ENCODE measurements at regions not wholly inside any gene's neighbourhood (a gene's known extent, or its start where the extent isn't known, plus 50 kb on each side); places are given as distances from the start of the nearest gene placed in this dataset.
A peak's percentile ranks its signal among the peaks of the same experiment; 100 is the strongest.

DNA sequence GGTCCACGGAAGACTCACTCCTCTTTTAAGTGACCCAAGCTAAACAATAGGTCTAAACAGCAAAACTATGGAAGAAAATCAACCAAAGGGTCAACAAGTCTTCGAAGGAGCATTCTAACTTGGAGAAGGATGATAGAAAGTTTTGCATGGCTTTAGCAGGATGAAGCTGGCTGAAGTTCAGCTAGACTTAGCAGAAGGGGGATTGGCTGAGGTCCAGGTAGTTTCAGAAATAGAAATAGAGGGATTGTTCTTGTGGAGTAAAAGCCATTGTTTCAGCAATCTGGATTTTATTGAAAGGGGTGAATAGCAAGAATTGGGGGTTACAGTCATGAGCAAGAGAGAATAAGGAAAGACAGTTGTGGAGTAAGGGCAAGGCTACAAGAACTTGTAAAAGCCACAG lies 84.7 kb upstream of the TSPAN8 start:
- H3K4me3 ChIP-seq (ENCODE audit: low read length): no peak overlapping the region
- no peaks in the 10 kb centered on the region for H3K36me3 ChIP-seq (ENCODE audit: control insufficient read depth, insufficient read depth, low read length)
- peak; percentile 83 for DNase-seq
- WGBS (ENCODE audit: insufficient coverage): 11% methylated on average over 1 of the region's 2 CpGs
- H3K27ac ChIP-seq (ENCODE audit: low read length): no peak overlapping the region
- no peaks in the 10 kb centered on the region for H3K4me1 ChIP-seq (ENCODE audit: control insufficient read depth, insufficient read depth, low read length)
- no peaks in the 10 kb centered on the region for H3K9me3 ChIP-seq (replicated peaks; ENCODE audit: control insufficient read depth, low read depth, low read length)
- no peaks in the 10 kb centered on the region for H3K27me3 ChIP-seq (ENCODE audit: control insufficient read depth, insufficient read depth, low read length)

DNA sequence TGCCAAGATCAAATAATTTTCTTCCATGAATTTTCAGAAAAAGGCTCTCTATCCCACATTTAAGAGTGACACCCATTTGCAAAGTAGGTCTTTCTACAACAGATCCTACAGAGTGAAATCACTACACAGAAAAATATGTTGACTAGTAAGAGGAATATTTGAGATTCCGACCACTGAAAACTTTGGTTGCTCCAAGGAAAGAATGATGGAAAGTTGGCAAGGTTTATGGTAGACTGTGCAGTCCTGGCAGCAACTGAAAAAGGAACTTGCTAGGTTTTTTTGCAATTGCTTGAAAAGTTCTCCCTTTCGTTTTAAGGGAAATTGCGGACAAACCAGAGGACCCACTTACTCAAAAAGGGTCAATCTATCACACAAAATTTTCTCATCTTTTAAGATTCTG lies 83.1 kb upstream of the TSPAN8 start:
- no peaks in the 10 kb centered on the region for H3K36me3 ChIP-seq (ENCODE audit: control insufficient read depth, insufficient read depth, low read length)
- no peaks in the 10 kb centered on the region for H3K4me1 ChIP-seq (ENCODE audit: control insufficient read depth, insufficient read depth, low read length)
- no peaks in the 10 kb centered on the region for H3K27me3 ChIP-seq (ENCODE audit: control insufficient read depth, insufficient read depth, low read length)
- H3K27ac ChIP-seq (ENCODE audit: low read length): no peak overlapping the region
- no CpG with 5 or more reads among the region's 3 CpGs for WGBS (ENCODE audit: insufficient coverage)
- H3K9me3 ChIP-seq (replicated peaks; ENCODE audit: control insufficient read depth, low read depth, low read length): no peaks in the 10 kb centered on the region
- peak; percentile 35 for DNase-seq
- H3K4me3 ChIP-seq (ENCODE audit: low read length): no peak overlapping the region

DNA sequence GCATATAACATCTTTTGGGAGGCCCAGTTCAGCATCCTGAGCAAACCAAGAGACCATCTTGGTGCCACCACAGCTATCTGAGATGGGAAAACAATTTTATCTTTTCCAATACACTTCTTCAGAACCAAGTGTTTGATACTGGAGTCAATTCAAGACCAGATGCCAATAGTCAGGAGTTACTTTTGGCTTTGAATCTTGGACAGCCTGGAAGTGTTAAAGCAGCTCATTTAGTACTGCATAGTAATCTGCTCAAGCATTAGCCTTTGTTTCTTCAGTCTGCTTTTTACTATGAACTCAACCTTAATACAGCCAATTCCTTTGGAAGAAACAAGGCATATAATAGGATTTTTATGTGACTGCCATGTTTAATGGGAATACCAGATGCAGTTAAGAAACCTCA lies 81.9 kb upstream of the TSPAN8 start:
- Histone ChIP-seq H3K27ac (ENCODE audit: low read length) (no peak overlapping the region), H3K27me3 (ENCODE audit: control insufficient read depth, insufficient read depth, low read length) (no peaks in the 10 kb centered on the region), H3K4me3 (ENCODE audit: low read length) (no peak overlapping the region), H3K9me3 (replicated peaks; ENCODE audit: control insufficient read depth, low read depth, low read length) (no peaks in the 10 kb centered on the region), H3K4me1 (ENCODE audit: control insufficient read depth, insufficient read depth, low read length) (no peaks in the 10 kb centered on the region), H3K36me3 (ENCODE audit: control insufficient read depth, insufficient read depth, low read length) (no peaks in the 10 kb centered on the region)
- DNase-seq: no peak

DNA sequence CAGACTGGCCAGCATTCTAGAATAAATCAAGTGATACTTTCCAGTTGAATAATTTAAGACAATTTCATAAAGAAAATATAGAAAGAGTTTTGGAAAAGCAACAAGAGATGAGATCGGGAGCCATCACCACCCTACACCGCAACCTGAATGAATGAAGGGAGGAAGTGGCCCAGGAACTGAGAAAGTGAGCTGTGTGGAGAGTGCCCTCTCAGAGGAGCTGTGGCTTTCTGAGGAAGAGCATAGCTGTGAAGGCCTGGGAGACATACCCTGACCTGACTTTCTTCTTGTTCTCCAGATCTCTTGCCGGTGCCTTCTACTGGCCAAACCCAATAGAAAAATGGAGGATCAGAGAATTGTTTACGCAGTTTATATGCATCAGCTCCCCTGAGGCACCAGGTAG lies 79.3 kb upstream of the TSPAN8 start:
- Histone ChIP-seq H3K27me3 (ENCODE audit: control insufficient read depth, insufficient read depth, low read length) (no peaks in the 10 kb centered on the region), H3K4me1 (ENCODE audit: control insufficient read depth, insufficient read depth, low read length) (no peaks in the 10 kb centered on the region), H3K36me3 (ENCODE audit: control insufficient read depth, insufficient read depth, low read length) (no peaks in the 10 kb centered on the region), H3K27ac (ENCODE audit: low read length) (no peak overlapping the region), H3K4me3 (ENCODE audit: low read length) (no peak overlapping the region), H3K9me3 (replicated peaks; ENCODE audit: control insufficient read depth, low read depth, low read length) (no peaks in the 10 kb centered on the region)
- WGBS (ENCODE audit: insufficient coverage): no CpG with 5 or more reads among the region's 4 CpGs
- no peak for DNase-seq

DNA sequence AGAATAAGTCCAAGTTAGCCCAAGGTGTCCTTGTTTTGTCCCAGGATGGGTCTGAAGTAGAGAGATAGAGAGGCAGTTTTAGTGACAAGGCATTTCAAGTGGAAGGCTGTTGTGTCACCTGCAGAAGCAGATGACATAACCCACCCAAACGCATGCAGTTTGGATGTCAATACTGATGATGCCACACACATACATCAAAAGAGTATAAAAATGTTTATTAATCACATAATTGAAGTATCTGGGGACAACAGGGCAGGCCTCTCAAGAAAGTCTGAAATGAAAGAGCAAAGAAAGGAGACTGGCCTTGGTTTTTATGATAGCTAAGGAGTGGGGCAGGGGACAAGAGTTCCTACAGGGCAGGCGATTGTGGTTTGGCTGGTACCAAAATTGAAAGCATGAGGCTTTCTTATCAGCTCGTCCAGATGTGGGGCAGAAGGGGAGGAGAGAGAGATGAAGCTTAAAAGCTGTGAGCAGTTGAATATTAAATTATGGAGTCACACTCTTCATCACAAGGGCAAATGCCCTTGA lies 78.4 kb upstream of the TSPAN8 start:
- Histone ChIP-seq H3K4me1 (ENCODE audit: control insufficient read depth, insufficient read depth, low read length) (no peaks in the 10 kb centered on the region), H3K27ac (ENCODE audit: low read length) (no peak overlapping the region), H3K4me3 (ENCODE audit: low read length) (no peak overlapping the region), H3K9me3 (replicated peaks; ENCODE audit: control insufficient read depth, low read depth, low read length) (no peaks in the 10 kb centered on the region), H3K36me3 (ENCODE audit: control insufficient read depth, insufficient read depth, low read length) (no peaks in the 10 kb centered on the region), H3K27me3 (ENCODE audit: control insufficient read depth, insufficient read depth, low read length) (no peaks in the 10 kb centered on the region)
- no CpG with 5 or more reads among the region's 3 CpGs for WGBS (ENCODE audit: insufficient coverage)
- no peak for DNase-seq

DNA sequence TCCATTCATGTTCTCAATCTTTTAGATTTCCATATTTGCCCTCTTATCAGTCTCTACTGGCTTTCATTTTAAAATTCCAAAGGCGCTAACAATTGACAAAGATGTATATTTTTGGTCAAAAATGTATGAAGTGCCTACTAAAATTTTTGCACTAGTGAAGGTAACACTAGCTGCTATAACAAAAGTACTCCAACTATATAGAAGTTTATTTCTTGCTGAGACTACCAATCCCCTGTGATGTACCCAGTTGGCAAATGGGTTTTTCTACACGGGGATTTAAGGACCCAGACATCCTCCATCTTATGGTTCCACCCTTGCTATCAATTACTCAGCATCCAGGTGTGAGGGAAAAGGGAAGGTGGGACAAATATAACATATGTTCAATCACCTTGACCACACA lies 75.3 kb upstream of the TSPAN8 start:
- Histone ChIP-seq H3K4me1 (ENCODE audit: control insufficient read depth, insufficient read depth, low read length) (no peaks in the 10 kb centered on the region), H3K36me3 (ENCODE audit: control insufficient read depth, insufficient read depth, low read length) (no peaks in the 10 kb centered on the region), H3K27ac (ENCODE audit: low read length) (no peak overlapping the region), H3K27me3 (ENCODE audit: control insufficient read depth, insufficient read depth, low read length) (no peaks in the 10 kb centered on the region), H3K9me3 (replicated peaks; ENCODE audit: control insufficient read depth, low read depth, low read length) (no peaks in the 10 kb centered on the region), H3K4me3 (ENCODE audit: low read length) (no peak overlapping the region)
- no CpG with 5 or more reads among the region's 2 CpGs for WGBS (ENCODE audit: insufficient coverage)
- DNase-seq: no peak

DNA sequence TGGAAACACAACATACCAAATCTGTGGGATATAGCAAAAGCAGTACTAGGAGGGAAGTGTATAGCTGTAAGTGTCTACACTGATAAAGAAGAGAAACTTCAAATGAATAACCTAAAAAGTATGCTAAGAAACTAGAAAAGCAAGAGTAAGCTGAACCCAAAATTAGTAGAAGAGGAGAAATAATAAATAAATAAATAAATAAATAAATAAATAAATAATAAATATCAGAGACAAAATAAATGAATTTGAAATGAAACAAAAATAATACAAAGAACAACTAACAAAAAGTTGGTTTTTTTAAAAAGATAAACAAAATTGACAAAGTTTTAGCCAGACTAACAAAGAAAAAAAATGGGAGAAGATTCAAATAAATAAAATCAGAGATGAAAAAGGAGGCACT lies 72.7 kb upstream of the TSPAN8 start:
- H3K27ac ChIP-seq (ENCODE audit: low read length): no peak overlapping the region
- no peaks in the 10 kb centered on the region for H3K36me3 ChIP-seq (ENCODE audit: control insufficient read depth, insufficient read depth, low read length)
- no peaks in the 10 kb centered on the region for H3K4me1 ChIP-seq (ENCODE audit: control insufficient read depth, insufficient read depth, low read length)
- H3K27me3 ChIP-seq (ENCODE audit: control insufficient read depth, insufficient read depth, low read length): no peaks in the 10 kb centered on the region
- no peaks in the 10 kb centered on the region for H3K9me3 ChIP-seq (replicated peaks; ENCODE audit: control insufficient read depth, low read depth, low read length)
- no peak for DNase-seq
- H3K4me3 ChIP-seq (ENCODE audit: low read length): no peak overlapping the region

DNA sequence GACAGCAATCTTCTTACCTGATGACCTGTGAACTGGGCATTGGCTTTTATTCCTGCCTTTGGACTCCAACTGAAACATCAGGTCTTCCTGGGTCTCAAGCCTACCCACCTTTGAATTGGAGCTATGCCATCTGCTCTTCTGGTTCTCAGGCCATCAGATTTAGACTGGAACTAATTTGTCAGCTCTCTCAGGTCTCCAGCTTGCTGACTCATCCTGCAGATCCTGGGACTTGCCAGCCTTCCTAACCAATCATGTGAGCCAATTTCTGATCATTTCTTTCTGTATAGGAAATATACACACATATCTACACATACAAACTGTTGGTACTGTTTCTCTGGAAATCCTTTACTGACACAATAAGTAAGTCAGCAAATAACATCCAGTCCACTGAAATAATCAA lies 65.3 kb upstream of the TSPAN8 start:
- Histone ChIP-seq H3K27me3 (ENCODE audit: control insufficient read depth, insufficient read depth, low read length) (no peaks in the 10 kb centered on the region), H3K9me3 (replicated peaks; ENCODE audit: control insufficient read depth, low read depth, low read length) (no peaks in the 10 kb centered on the region), H3K27ac (ENCODE audit: low read length) (no peak overlapping the region), H3K36me3 (ENCODE audit: control insufficient read depth, insufficient read depth, low read length) (no peaks in the 10 kb centered on the region), H3K4me3 (ENCODE audit: low read length) (no peak overlapping the region), H3K4me1 (ENCODE audit: control insufficient read depth, insufficient read depth, low read length) (no peaks in the 10 kb centered on the region)
- DNase-seq: no peak

DNA sequence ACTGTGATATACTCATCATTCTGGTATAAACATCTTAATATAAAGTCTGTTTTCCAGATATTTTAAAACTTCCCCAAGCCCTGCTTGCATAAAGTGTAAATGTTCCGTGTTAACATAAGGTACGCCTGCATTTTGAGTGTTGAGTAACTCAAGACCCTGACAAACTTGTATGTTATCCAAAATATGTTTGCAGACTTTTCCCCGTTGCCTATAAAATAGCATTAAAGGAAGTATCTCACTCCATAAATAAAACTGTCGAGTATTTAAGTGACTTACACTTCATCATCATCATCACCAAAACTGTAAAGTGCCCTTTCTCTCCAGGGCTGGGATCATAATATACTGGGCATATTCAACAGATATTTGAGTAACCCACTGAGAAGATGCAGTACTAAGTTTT lies 64.6 kb upstream of the TSPAN8 start:
- Histone ChIP-seq H3K36me3 (ENCODE audit: control insufficient read depth, insufficient read depth, low read length) (no peaks in the 10 kb centered on the region), H3K4me1 (ENCODE audit: control insufficient read depth, insufficient read depth, low read length) (no peaks in the 10 kb centered on the region)

DNA sequence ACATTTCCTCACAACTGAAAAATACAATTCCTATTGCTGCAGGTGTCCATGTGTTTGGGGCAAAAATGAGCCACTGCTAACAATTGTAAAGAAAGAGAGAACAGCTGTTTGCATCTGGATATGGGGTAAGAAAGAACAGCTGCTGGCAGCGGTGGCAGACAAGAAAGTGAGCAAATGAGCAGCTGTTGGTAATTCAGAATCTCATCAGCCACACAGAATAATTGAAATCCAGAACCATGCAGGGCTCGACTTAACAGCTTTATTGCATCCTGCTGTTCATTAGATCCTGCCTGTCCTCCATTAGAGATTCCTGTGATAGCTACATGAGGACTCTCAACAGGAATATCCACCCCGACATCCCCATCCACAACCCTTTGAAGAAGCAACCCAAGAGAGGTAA lies 62.5 kb upstream of the TSPAN8 start:
- Histone ChIP-seq H3K9me3 (replicated peaks; ENCODE audit: control insufficient read depth, low read depth, low read length) (no peaks in the 10 kb centered on the region), H3K27ac (ENCODE audit: low read length) (no peak overlapping the region), H3K27me3 (ENCODE audit: control insufficient read depth, insufficient read depth, low read length) (no peaks in the 10 kb centered on the region), H3K4me3 (ENCODE audit: low read length) (no peak overlapping the region), H3K4me1 (ENCODE audit: control insufficient read depth, insufficient read depth, low read length) (no peaks in the 10 kb centered on the region), H3K36me3 (ENCODE audit: control insufficient read depth, insufficient read depth, low read length) (no peaks in the 10 kb centered on the region)
- WGBS (ENCODE audit: insufficient coverage): no CpG with 5 or more reads among the region's 3 CpGs
- peak; percentile 78 for DNase-seq

More for the DNA sequence above, 64.6 kb upstream of the TSPAN8 start:
- whole genome bisulfite sequencing (ENCODE audit: insufficient coverage): no CpG with 5 or more reads among the region's 4 CpGs
- H3K9me3 ChIP-seq (replicated peaks; ENCODE audit: control insufficient read depth, low read depth, low read length): no peaks in the 10 kb centered on the region
- H3K27me3 ChIP-seq (ENCODE audit: control insufficient read depth, insufficient read depth, low read length): no peaks in the 10 kb centered on the region
- no peak overlapping the region for H3K4me3 ChIP-seq (ENCODE audit: low read length)
- peak; percentile 83 for DNase-seq
- H3K27ac ChIP-seq (ENCODE audit: low read length): no peak overlapping the region

DNA sequence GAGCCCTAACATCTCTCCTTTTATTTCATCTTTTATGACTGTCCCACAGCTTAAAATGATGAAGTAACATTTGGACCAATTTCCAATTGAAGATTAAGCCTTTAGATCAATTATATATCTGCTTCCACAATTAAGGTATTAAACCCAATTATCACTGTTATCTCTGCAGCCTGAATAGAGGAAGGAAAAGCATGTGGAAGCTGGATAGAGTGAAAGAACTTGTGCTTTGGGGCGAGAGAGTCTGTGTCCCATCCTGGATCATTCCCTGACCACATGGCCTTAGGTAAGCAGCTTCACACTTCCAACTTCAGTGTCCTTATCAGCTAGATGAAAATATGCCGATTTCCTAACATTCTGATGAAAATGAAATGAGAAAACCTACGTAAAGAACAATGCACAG lies 61.4 kb upstream of the TSPAN8 start:
- Histone ChIP-seq H3K4me1 (ENCODE audit: control insufficient read depth, insufficient read depth, low read length) (no peaks in the 10 kb centered on the region), H3K36me3 (ENCODE audit: control insufficient read depth, insufficient read depth, low read length) (no peaks in the 10 kb centered on the region), H3K9me3 (replicated peaks; ENCODE audit: control insufficient read depth, low read depth, low read length) (no peaks in the 10 kb centered on the region), H3K27me3 (ENCODE audit: control insufficient read depth, insufficient read depth, low read length) (no peaks in the 10 kb centered on the region), H3K27ac (ENCODE audit: low read length) (no peak overlapping the region), H3K4me3 (ENCODE audit: low read length) (no peak overlapping the region)
- no peak for DNase-seq
- no CpG with 5 or more reads among the region's 3 CpGs for WGBS (ENCODE audit: insufficient coverage)

Measured in muscle of leg (tissue), 3 donors.